NT2/D1 (cell line): ENCODE measurements at regions not wholly inside any gene's neighbourhood (a gene's known extent, or its start where the extent isn't known, plus 50 kb on each side); places are given as distances from the start of the nearest gene placed in this dataset.

Experiments
- SUZ12 ChIP-seq: IDR thresholded peaks from 2 replicates; pipeline ENCODE4 v1.6.1; 2011; ENCODE audit not compliant: insufficient read length, insufficient read depth; ENCODE audit errors: extremely low read depth
- YY1 ChIP-seq: IDR thresholded peaks from 2 replicates; pipeline ENCODE4 v1.6.1; 2011; ENCODE audit not compliant: insufficient read length, insufficient read depth
- ZNF274 ChIP-seq: IDR thresholded peaks from 2 replicates; pipeline ENCODE4 v1.6.1; 2011; ENCODE audit warnings: mild to moderate bottlenecking, low read depth, low read length

DNA sequence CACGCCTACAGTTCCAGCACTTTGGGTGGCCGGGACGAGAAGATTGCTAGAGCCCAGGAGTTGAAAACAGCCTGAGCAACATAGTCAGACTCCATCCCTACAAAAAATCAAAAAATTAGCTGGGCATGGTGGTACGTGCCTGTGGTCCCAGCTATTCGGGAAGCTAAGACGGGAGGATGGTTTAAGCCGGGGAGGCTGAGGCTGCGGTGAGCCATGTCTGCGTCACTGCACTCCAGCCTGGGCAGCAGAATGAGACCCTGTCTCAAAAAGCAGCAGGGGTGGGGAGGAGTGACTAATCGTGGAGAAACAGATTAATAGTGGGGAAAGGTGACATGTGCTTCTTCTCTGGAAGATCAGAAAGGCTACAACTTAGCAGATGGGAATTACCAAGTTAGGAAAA, 58.1 kb upstream of the GPC1 start:
- TF ChIP-seq ZNF274 (no peak), YY1 (no peak), SUZ12 (no peak)
